Astrocyte of the spinal cord (primary cell): ENCODE measurements at regions not wholly inside any gene's neighbourhood (a gene's known extent, or its start where the extent isn't known, plus 50 kb on each side); places are given as distances from the start of the nearest gene placed in this dataset.

Experiments used
- DNase-seq: peaks from one replicate; pipeline ENCODE4 v3.0.0; 2011; ENCODE audit warnings: low read depth, low spot score
- H3K4me3 ChIP-seq: 2 replicates; pipeline ENCODE4 v1.5.1; 2011; ENCODE audit warnings: low read depth, mild to moderate bottlenecking, low read length, moderate library complexity
- in situ Hi-C: cut with HindIII; loops from 2 replicates; pipeline ENCODE4 v1.10.0; 2017; ENCODE audit warnings: low sequenced_read_pairs
- TF ChIP-seq, protein P1 (sequence below): IDR thresholded peaks from 2 replicates; pipeline ENCODE4 v1.5.1; 2012; ENCODE audit warnings: low read depth, mild to moderate bottlenecking, low read length, inconsistent platforms

- in situ Hi-C loops, result no loop called here
- no peak for DNase-seq
Observed at GRCh38 chr10:111207500-111207899, 130.7 kb downstream of the ADRA2A start.

DNA sequence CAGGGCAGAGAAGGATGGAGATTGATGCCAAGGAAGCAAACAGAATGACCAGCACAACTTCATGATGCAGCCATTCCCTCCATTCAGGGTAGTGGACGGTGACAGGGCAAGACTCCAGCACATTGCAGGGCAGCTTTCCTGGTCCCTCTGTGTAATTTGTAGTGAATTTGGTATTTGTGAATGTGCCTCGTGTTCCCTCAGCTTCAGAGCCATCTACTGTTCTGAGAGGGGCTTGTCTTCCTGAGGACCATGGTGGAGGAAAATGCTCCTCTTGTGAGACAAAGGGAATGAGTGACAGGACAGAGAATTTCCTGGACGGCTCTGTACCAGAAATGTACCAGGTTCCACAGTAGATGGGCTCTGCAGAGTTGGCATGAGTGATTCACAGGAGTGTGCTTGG lies 132.1 kb downstream of the ADRA2A start:
- in situ Hi-C loops, result no loop called here
- TF ChIP-seq, protein P1, sequence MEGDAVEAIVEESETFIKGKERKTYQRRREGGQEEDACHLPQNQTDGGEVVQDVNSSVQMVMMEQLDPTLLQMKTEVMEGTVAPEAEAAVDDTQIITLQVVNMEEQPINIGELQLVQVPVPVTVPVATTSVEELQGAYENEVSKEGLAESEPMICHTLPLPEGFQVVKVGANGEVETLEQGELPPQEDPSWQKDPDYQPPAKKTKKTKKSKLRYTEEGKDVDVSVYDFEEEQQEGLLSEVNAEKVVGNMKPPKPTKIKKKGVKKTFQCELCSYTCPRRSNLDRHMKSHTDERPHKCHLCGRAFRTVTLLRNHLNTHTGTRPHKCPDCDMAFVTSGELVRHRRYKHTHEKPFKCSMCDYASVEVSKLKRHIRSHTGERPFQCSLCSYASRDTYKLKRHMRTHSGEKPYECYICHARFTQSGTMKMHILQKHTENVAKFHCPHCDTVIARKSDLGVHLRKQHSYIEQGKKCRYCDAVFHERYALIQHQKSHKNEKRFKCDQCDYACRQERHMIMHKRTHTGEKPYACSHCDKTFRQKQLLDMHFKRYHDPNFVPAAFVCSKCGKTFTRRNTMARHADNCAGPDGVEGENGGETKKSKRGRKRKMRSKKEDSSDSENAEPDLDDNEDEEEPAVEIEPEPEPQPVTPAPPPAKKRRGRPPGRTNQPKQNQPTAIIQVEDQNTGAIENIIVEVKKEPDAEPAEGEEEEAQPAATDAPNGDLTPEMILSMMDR, result no peak
- no peak for DNase-seq
- H3K4me3 ChIP-seq, result no peak overlapping the region

More at GRCh38 chr10:111207500-111207899, 130.7 kb downstream of the ADRA2A start:
- H3K4me3 ChIP-seq, result no peak overlapping the region
- TF ChIP-seq, protein P1, result no peak

GRCh38 chr10:111209692-111210091 lies 132.9 kb downstream of the ADRA2A start:
- no peak for DNase-seq
- H3K4me3 ChIP-seq, result no peak overlapping the region
- TF ChIP-seq, protein P1, result no peak
- in situ Hi-C loops, result no loop called here

GRCh38 chr10:111211241-111211640 lies 134.4 kb downstream of the ADRA2A start:
- H3K4me3 ChIP-seq, result no peak overlapping the region
- no peak for DNase-seq
- in situ Hi-C loops, result no loop called here
- TF ChIP-seq, protein P1, result no peak

DNA sequence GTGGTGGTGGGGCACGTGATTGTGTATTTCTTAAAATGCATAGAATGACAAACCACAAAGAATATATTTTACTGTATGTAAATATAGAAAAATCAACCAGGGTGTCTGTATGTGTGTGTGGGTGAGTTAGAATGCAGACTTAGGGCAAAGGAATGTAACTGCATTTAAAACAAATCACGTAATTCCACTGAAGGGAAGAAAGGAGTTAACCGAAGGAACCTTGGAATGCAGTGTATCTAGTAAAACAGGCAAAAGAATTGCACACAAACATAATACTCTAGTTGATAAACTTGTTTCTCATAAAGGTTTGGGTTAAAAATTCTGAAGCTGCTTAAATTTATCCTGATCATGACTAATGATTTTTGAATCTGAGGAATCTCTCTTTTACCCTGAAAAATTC lies 134.9 kb downstream of the ADRA2A start:
- DNase-seq, result no peak
- in situ Hi-C loops, result no loop called here
- TF ChIP-seq, protein P1, result no peak
- no peak overlapping the region for H3K4me3 ChIP-seq

GRCh38 chr10:111221682-111222480 lies 145.1 kb downstream of the ADRA2A start:
- in situ Hi-C loops, result no loop called here
- DNase-seq, result no peak
- H3K4me3 ChIP-seq, result no peak overlapping the region
- TF ChIP-seq, protein P1, result no peak
